Heart left ventricle (tissue), 16 donors: ENCODE measurements at regions not wholly inside any gene's neighbourhood (a gene's known extent, or its start where the extent isn't known, plus 50 kb on each side); places are given as distances from the start of the nearest gene placed in this dataset.
"Not testable (repeated sequence)": the region's sequence is repeated elsewhere in the genome, so short reads cannot be mapped to it uniquely, and the experiment has no call there.

Experiments
- ATAC-seq, 4 donors: fragments of 200-7000 bp; cut with Tn5 transposase; one replicate each; pipeline ENCODE4 v1.9.1; 2020 to 2022; ENCODE audit warnings: moderate library complexity in 4 of 4, mild to moderate bottlenecking in 3 of 4, moderate number of reproducible peaks in 1 of 4
- DNase-seq, 5 donors: peaks; one replicate each; pipeline ENCODE4 v3.0.0-alpha.2; 2020
- H3K27ac ChIP-seq, 12 donors: fragments of 200-600 bp; sonication (generic) in 4 of 12; one replicate each; pipeline versions ENCODE4 v1.5.0 to v1.8.0; 2016 to 2022; ENCODE audit warnings: mild to moderate bottlenecking in 2 of 12
- H3K27me3 ChIP-seq, 9 donors: fragments of 200-600 bp; sonication (generic) in 2 of 9; one replicate each; pipeline versions ENCODE4 v1.5.1 to v1.8.0; 2016 to 2022; ENCODE audit warnings: mild to moderate bottlenecking in 3 of 9
- H3K36me3 ChIP-seq, 9 donors: fragments of 200-600 bp; sonication (generic) in 2 of 9; one replicate each; pipeline versions ENCODE4 v1.5.0 to v1.8.0; 2018 to 2022; ENCODE audit warnings: mild to moderate bottlenecking in 2 of 9
- H3K4me1 ChIP-seq, 12 donors: fragments of 200-600 bp; sonication (generic) in 4 of 12; one replicate each; pipeline versions ENCODE4 v1.5.0 to v1.8.0; 2016 to 2022; ENCODE audit warnings: mild to moderate bottlenecking in 3 of 12
- H3K4me3 ChIP-seq, 12 donors: fragments of 200-600 bp; sonication (generic) in 4 of 12; one replicate each; pipeline versions ENCODE4 v1.5.0 to v1.8.0; 2017 to 2022; ENCODE audit warnings: mild to moderate bottlenecking in 9 of 12, moderate library complexity in 4 of 12
- H3K9me3 ChIP-seq, 12 donors: fragments of 200-600 bp; sonication (generic) in 4 of 12; one replicate each; pipeline versions ENCODE4 v1.5.0 to v1.8.0; 2016 to 2022; ENCODE audit warnings: mild to moderate bottlenecking in 1 of 12
- POLR2A ChIP-seq, 2 donors: fragments of 450-650 bp; IDR thresholded peaks; one replicate each; pipeline ENCODE4 v1.6.1; 2017; ENCODE audit warnings: antibody characterized with exemption in 2 of 2, mild to moderate bottlenecking in 2 of 2, moderate library complexity in 2 of 2
- WGBS, 4 donors: extraction: QIAGEN DNeasy Blood & Tissue Kit in 2 of 4; methylation state at CpG; one replicate each; pipeline versions ENCODE4 v1.1.5 to v1.1.7; 2013 to 2018; 5-methylcytosine and 5-hydroxymethylcytosine counted together
- intact Hi-C, 10 donors: fragments of 100-400 bp; cut with DNase I; formaldehyde crosslinking; loops; one replicate each; pipeline versions ENCODE4 v1.11.1 to v1.14.2; 2022
- TF ChIP-seq, protein P1 (sequence below), 12 donors: fragments of 200-600 bp; sonication (generic) in 4 of 12; IDR thresholded peaks; one replicate each; pipeline versions ENCODE4 v1.5.0 to v1.8.0; 2018 to 2022; ENCODE audit warnings: antibody characterized with exemption in 12 of 12, mild to moderate bottlenecking in 5 of 12
- donor health status: ischemic (EF 13 %, LVEDD 7.1; RV severe dilation, severe dysfunction).
- donor health status: healthy with polysubstance abuse.
- donor health status: DM: no; HTN: yes; CAD: no.
- donor health status: DM: no; HTN: no; CAD: no.
- donor health status: ischemic (EF 25% LVEDD 6.9; RV normal size, moderate dysfunction).
- donor health status: ischemic (EF 25% LVEDD 5.7; RV mildly dilated, moderate dysfunction).
- donor health status: healthy.
- donor health status: DM: yes; HTN: yes; CAD: no.
- donor health status: ischemic (EF 35%, LVEDD 5.7; RV mildly dilated, moderate dysfunction).
- donor health status: nonischemic (EF 11% LVEDD 7.7; RV severe dilation, severe dysfunction).
- donor health status: DM: yes; HTN: yes; CAD: no.
- donor health status: PGD.
- donor health status: ischemic (EF 29% LVEDD 5.4; RV normal size, mild dysfunction).
- donor health status: nonischemic (EF 23%, LVEDD 6.1; RV moderate dilation, normal function).

DNA sequence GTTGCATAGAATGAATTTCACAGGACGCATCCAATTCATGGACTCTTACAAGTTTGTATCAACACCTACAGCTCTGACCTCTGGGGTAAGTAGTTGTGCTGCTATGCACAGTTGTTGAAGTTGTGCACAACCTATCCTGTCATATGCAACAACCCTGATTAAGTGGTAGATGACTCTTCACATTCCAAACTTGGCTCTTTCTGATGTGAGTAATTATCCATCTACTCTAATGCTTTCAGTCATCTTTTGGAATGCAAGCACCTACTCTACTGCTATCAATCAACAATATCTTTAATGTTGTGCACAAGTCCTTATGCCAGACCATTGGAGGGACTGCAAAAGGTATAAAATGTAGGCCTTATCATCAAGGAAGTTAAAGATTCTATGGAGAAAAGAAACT lies 921.4 kb downstream of the MCTP2 start:
- TF ChIP-seq POLR2A (IDR thresholded peaks at IDR 0.05), result no peak
- TF ChIP-seq, protein P1, sequence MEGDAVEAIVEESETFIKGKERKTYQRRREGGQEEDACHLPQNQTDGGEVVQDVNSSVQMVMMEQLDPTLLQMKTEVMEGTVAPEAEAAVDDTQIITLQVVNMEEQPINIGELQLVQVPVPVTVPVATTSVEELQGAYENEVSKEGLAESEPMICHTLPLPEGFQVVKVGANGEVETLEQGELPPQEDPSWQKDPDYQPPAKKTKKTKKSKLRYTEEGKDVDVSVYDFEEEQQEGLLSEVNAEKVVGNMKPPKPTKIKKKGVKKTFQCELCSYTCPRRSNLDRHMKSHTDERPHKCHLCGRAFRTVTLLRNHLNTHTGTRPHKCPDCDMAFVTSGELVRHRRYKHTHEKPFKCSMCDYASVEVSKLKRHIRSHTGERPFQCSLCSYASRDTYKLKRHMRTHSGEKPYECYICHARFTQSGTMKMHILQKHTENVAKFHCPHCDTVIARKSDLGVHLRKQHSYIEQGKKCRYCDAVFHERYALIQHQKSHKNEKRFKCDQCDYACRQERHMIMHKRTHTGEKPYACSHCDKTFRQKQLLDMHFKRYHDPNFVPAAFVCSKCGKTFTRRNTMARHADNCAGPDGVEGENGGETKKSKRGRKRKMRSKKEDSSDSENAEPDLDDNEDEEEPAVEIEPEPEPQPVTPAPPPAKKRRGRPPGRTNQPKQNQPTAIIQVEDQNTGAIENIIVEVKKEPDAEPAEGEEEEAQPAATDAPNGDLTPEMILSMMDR (IDR thresholded peaks at IDR 0.05), result no peak
- intact Hi-C loops, result no loop called here

DNA sequence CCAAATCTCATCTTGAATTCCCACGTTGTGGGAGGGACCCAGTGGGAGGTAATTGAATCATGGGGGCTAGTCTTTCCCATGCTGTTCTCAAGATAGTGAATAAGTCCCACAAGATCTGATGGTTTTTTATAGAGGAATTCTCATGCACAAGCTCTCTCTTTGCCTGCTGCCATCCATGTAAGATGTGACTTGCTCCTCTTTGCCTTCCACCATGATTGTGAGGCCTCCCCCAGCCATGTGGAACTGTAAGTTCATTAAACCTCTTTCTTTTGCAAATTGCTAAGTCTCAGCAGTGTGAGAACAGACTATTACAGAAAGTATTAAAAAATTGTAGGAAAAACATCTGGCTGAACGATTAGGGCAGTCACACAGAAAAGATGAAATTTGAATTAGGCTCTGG lies 921.8 kb downstream of the MCTP2 start:
- WGBS, 4 donors, result 69 to 77% (median 71%) methylated on average over 2 of the region's 2 CpGs
- H3K4me3 ChIP-seq, H3K4me1 ChIP-seq, H3K27ac ChIP-seq, H3K27me3 ChIP-seq, H3K36me3 ChIP-seq, DNase-seq, intact Hi-C loops, ATAC-seq: not testable (repeated sequence)
- H3K9me3 ChIP-seq, result peaks cover 0 to 18% (median 0%) of the 10 kb centered on the region in 12 donors

More for the DNA sequence above, 921.4 kb downstream of the MCTP2 start:
- no peak overlapping the region for H3K27ac ChIP-seq
- DNase-seq, result no peak
- 78 to 98% (median 93%) methylated on average over 1 of the region's 1 CpG for WGBS, 4 donors
- peaks cover 0 to 18% (median 0%) of the 10 kb centered on the region in 12 donors for H3K9me3 ChIP-seq
- no peaks in the 10 kb centered on the region for H3K4me1 ChIP-seq
- no peaks in the 10 kb centered on the region for H3K27me3 ChIP-seq
- no peaks in the 10 kb centered on the region for H3K36me3 ChIP-seq
- no peak overlapping the region for H3K4me3 ChIP-seq
- no peak for ATAC-seq

DNA sequence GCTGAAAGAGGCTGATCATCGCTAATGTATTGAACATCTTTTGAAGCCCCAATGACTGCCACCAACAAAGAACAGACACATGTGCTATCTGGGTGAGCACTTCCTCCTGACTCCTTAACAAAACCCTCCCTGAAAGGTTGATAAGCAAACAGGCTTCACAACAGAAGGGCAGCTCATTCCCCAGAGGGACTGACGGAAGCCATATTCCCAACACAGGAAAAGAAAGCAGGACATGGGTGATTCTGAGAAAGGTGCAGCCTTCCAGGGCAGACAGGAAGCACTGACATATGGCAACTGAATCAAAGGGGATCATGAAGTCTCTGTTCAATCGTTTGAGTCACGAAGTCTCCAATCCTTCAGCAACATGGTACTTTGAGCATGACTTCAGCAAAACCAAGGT lies 929.0 kb downstream of the MCTP2 start:
- H3K9me3 ChIP-seq, result peaks cover 0 to 16% (median 0%) of the 10 kb centered on the region in 12 donors
- peaks cover 0 to 8% (median 0%) of the 10 kb centered on the region in 12 donors for H3K4me1 ChIP-seq
- ATAC-seq, result peak in 2 of 4 donors; percentile 31 to 83
- no peaks in the 10 kb centered on the region for H3K36me3 ChIP-seq
- H3K27ac ChIP-seq, result no peak overlapping the region
- intact Hi-C loops, result loop anchor here in 1 of 10 donors (5.0 kb wide), 1 partner anchor 133 kb away; no protein-coding TSS in a partner anchor
- peak in 2 of 5 donors; percentile 9 to 24 for DNase-seq
- WGBS, 4 donors, result 49 to 64% (median 55%) methylated on average over 4 of the region's 4 CpGs
- no peaks in the 10 kb centered on the region for H3K27me3 ChIP-seq
- TF ChIP-seq, protein P1 (IDR thresholded peaks at IDR 0.05), result no peak
- TF ChIP-seq POLR2A (IDR thresholded peaks at IDR 0.05), result no peak
- H3K4me3 ChIP-seq, result no peak overlapping the region

DNA sequence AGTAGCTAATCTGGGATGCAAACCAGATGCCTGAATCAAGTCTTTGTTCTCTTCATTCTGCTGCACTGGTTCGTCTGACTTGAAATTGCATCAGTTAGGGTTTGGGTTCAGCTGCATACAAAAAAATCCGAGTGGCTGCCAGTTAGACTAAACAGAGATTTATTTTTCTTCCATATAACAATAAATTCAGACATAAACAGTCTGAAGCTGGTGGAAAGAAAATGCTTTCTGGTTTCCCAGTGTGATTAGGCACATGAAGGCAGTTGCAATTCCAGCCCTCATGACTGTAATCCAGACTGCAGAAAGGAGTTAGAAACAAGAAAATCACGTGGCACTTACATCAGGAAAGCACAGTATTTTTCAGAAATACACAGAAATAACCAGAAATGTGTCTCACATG lies 930.7 kb downstream of the MCTP2 start:
- Histone ChIP-seq H3K9me3 (peaks cover 0 to 12% (median 0%) of the 10 kb centered on the region in 12 donors), H3K27me3 (no peaks in the 10 kb centered on the region), H3K36me3 (no peaks in the 10 kb centered on the region), H3K4me1 (peaks cover 0 to 8% (median 0%) of the 10 kb centered on the region in 12 donors), H3K4me3 (no peak overlapping the region), H3K27ac (peak overlapping the region in 3 of 12 donors; percentile 3 to 56 (median 39))
- WGBS, 4 donors, result 56 to 66% (median 60%) methylated on average over 3 of the region's 3 CpGs
- TF ChIP-seq, protein P1 (IDR thresholded peaks at IDR 0.05), result no peak
- TF ChIP-seq POLR2A (IDR thresholded peaks at IDR 0.05), result no peak
- ATAC-seq (peak in 1 of 4 donors; percentile 13), DNase-seq (no peak)
- intact Hi-C loops, result loop anchor here in 1 of 10 donors (5.0 kb wide), 1 partner anchor 135 kb away; no protein-coding TSS in a partner anchor

DNA sequence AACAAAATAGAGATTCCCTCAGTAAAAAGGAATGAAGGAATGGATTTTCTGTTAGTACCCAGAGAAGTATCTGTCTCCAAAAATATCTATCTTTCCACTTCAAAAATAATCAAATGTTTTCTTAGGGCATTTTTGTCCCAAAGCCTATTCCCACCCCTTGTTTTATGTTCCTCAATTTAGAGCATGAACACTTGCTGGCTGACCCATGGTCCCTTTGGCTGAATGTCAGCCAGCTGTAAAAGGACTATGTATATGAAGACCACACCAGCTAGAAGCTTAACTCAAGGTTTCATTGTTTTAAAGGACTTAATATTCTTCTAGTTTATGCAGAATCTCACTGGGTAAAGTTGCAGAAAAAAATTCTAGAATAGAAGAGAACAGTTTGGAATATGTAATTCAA lies 931.2 kb downstream of the MCTP2 start:
- intact Hi-C loops, result loop anchor here in 1 of 10 donors (5.0 kb wide), 1 partner anchor 135 kb away; no protein-coding TSS in a partner anchor
- Histone ChIP-seq H3K36me3 (no peaks in the 10 kb centered on the region), H3K9me3 (peaks cover 0 to 12% (median 0%) of the 10 kb centered on the region in 12 donors), H3K4me1 (peaks cover 0 to 8% (median 0%) of the 10 kb centered on the region in 12 donors), H3K27me3 (peaks cover 0 to 4% (median 0%) of the 10 kb centered on the region in 9 donors), H3K27ac (peak overlapping the region in 5 of 12 donors; percentile 3 to 59 (median 21)), H3K4me3 (no peak overlapping the region)
- peak in 2 of 4 donors; percentile 14 to 30 for ATAC-seq
- no peak for DNase-seq
- TF ChIP-seq, protein P1 (IDR thresholded peaks at IDR 0.05), result no peak
- no peak for TF ChIP-seq POLR2A (IDR thresholded peaks at IDR 0.05)
